GM12878 (cell line): ENCODE measurements at regions not wholly inside any gene's neighbourhood (a gene's known extent, or its start where the extent isn't known, plus 50 kb on each side); places are given as distances from the start of the nearest gene placed in this dataset.

ENCODE experiments used
- ATAC-seq: fragments of 200-7000 bp; cut with Tn5 transposase; 3 replicates; pipeline ENCODE4 v1.9.1; 2020; ENCODE audit warnings: mild to moderate bottlenecking, moderate library complexity
- BruUV-seq: library from RNA; stranded (reverse); fragments of 400-500 nt; replicated peaks from 2 replicates; lab custom pipeline; 2021; lab: Mats Ljungman, UMichigan
- CTCF ChIA-PET: fragments of 300-600 bp; sonication (Branson Sonifier 250); formaldehyde crosslinking; extraction: SDS; loops from one replicate; lab custom pipeline; 2021; ENCODE audit warnings: inconsistent platforms; lab: Yijun Ruan, JAX
- POLR2A ChIA-PET: fragments of 350-600 bp; formaldehyde crosslinking; extraction: SDS; loops from one replicate; lab custom pipeline; 2021; ENCODE audit warnings: inconsistent platforms; lab: Charles Lee
- RAD21 ChIA-PET: fragments of 300-600 bp; sonication (Branson Sonifier 250); formaldehyde crosslinking; loops from one replicate; lab custom pipeline; 2023; ENCODE audit warnings: antibody characterized with exemption; ENCODE audit not compliant: unreplicated experiment; lab: Charles Lee
- SMC1A ChIA-PET: fragments of 300-600 bp; sonication (Branson Sonifier 250); formaldehyde crosslinking; loops from one replicate; lab custom pipeline; 2023; ENCODE audit not compliant: unreplicated experiment, uncharacterized antibody; lab: Charles Lee
- DNase-seq: peaks from one replicate; pipeline ENCODE4 v3.0.0-alpha.2; 2011; ENCODE audit warnings: low read depth, low spot score
- FAIRE-seq: peaks from 3 replicates; lab custom pipeline; 2011; peaks lifted over from hg19 to GRCh38; lab: Jason Lieb, UNC
- H2AFZ ChIP-seq: 2 replicates; pipeline ENCODE4 v1.6.0; 2011; ENCODE audit warnings: low read depth, low read length, control low read depth; ENCODE audit not compliant: control insufficient read depth
- H3K27ac ChIP-seq: 2 replicates; pipeline ENCODE4 v1.5.1; 2011; ENCODE audit warnings: control low read depth; ENCODE audit not compliant: control insufficient read depth, insufficient read depth
- H3K27me3 ChIP-seq, 2 experiments: replicated peaks in 1 of 2; 2 replicates each; pipeline versions ENCODE4 v1.6.0 to v1.6.1; 2011; ENCODE audit warnings: low read length in 1 of 2; ENCODE audit not compliant: control insufficient read depth in 2 of 2, insufficient read depth in 2 of 2
- H3K36me3 ChIP-seq, 2 experiments: 2 replicates each; pipeline ENCODE4 v1.5.1; 2011; ENCODE audit warnings: low read length in 1 of 2; ENCODE audit not compliant: control insufficient read depth in 2 of 2, insufficient read depth in 2 of 2
- H3K4me1 ChIP-seq: 2 replicates; pipeline ENCODE4 v1.6.1; 2011; ENCODE audit warnings: mild to moderate bottlenecking, low read length, moderate library complexity, mixed read lengths; ENCODE audit not compliant: control insufficient read depth, insufficient read depth
- H3K4me2 ChIP-seq: 2 replicates; pipeline ENCODE4 v1.6.0; 2011; ENCODE audit warnings: control low read depth; ENCODE audit not compliant: control insufficient read depth, insufficient read depth
- H3K4me3 ChIP-seq: fragments of 200-600 bp; sonication (generic); 2 replicates; pipeline ENCODE4 v1.5.1; 2016
- H3K79me2 ChIP-seq: 2 replicates; pipeline ENCODE4 v1.6.0; 2011; ENCODE audit warnings: low read length; ENCODE audit not compliant: control insufficient read depth, insufficient read depth
- H3K9ac ChIP-seq: 2 replicates; pipeline ENCODE4 v1.8.0; 2011; ENCODE audit warnings: low read length, control low read depth, mixed read lengths; ENCODE audit not compliant: control insufficient read depth, insufficient read depth
- H3K9me3 ChIP-seq: replicated peaks from 3 replicates; pipeline ENCODE4 v1.5.1; 2011; ENCODE audit warnings: mild to moderate bottlenecking, low read length; ENCODE audit not compliant: control insufficient read depth, insufficient read depth
- H4K20me1 ChIP-seq: 2 replicates; pipeline ENCODE4 v1.6.0; 2011; ENCODE audit not compliant: control insufficient read depth, insufficient read depth
- CBX3 ChIP-seq: fragments of 200-600 bp; sonication (generic); IDR thresholded peaks from 2 replicates; pipeline ENCODE4 v1.6.1; 2016; ENCODE audit warnings: low read depth, borderline replicate concordance
- CBX5 ChIP-seq: sonication (generic); IDR thresholded peaks from 2 replicates; pipeline ENCODE4 v1.6.1; 2016; ENCODE audit warnings: low read depth, moderate library complexity, mild to moderate bottlenecking, inconsistent platforms
- CHD2 ChIP-seq: IDR thresholded peaks from 2 replicates; pipeline ENCODE4 v1.6.1; 2011; ENCODE audit warnings: low read depth, low read length, improper control_type of control experiment, borderline replicate concordance
- MEF2A ChIP-seq: IDR thresholded peaks from 2 replicates; pipeline ENCODE4 v1.6.1; 2011; ENCODE audit warnings: low read depth, mild to moderate bottlenecking, low read length, moderate library complexity; ENCODE audit not compliant: insufficient read depth
- NFYA ChIP-seq: IDR thresholded peaks from 2 replicates; pipeline ENCODE4 v1.6.1; 2011; ENCODE audit warnings: low read depth, mild to moderate bottlenecking, low read length, improper control_type of control experiment, borderline replicate concordance
- SUPT20H ChIP-seq: IDR thresholded peaks from 2 replicates; pipeline ENCODE4 v1.6.1; 2011; ENCODE audit warnings: low read depth, mild to moderate bottlenecking, low read length, moderate library complexity, borderline replicate concordance; ENCODE audit not compliant: control insufficient read depth
- WGBS: methylation state at CpG from one replicate; pipeline ENCODE4 v1.1.6; 2016; ENCODE audit warnings: low lambda C conversion rate; ENCODE audit not compliant: insufficient replicate concordance, insufficient coverage; ENCODE audit errors: missing lambda C conversion rate; 5-methylcytosine and 5-hydroxymethylcytosine counted together
- in situ Hi-C: fragments of 300-500 bp; cut with MboI; formaldehyde crosslinking; loops from 9 replicates; pipeline ENCODE4 v1.14.3; 2018; ENCODE audit warnings: mixed read lengths
- intact Hi-C: fragments of 100-400 bp; cut with micrococcal nuclease; formaldehyde crosslinking; loops from one replicate; pipeline ENCODE4 v1.14.2; 2022; ENCODE audit not compliant: unreplicated experiment
- TF ChIP-seq, protein P1 (sequence below): IDR thresholded peaks from 2 replicates; pipeline ENCODE4 v1.6.1; 2011; ENCODE audit warnings: low read depth, mild to moderate bottlenecking, low read length, moderate library complexity, borderline replicate concordance; ENCODE audit errors: extremely low read depth
- TF ChIP-seq, protein P2 (sequence below): fragments of 450-650 bp; IDR thresholded peaks from 2 replicates; pipeline ENCODE4 v1.6.1; 2017; ENCODE audit warnings: mild to moderate bottlenecking, low read depth, inconsistent platforms; ENCODE audit not compliant: poor library complexity, severe bottlenecking
- TF ChIP-seq, protein P3 (sequence below): fragments of 450-650 bp; IDR thresholded peaks from 2 replicates; pipeline ENCODE4 v1.6.1; 2017; ENCODE audit warnings: antibody characterized with exemption, mild to moderate bottlenecking, moderate library complexity
- TF ChIP-seq, protein P4 (sequence below): IDR thresholded peaks from 2 replicates; pipeline ENCODE4 v1.6.1; 2012; ENCODE audit warnings: low read length, inconsistent platforms
- TF ChIP-seq, protein P5 (sequence below): IDR thresholded peaks from 2 replicates; pipeline ENCODE4 v1.6.1; 2012; ENCODE audit warnings: mild to moderate bottlenecking, low read depth, low read length

DNA sequence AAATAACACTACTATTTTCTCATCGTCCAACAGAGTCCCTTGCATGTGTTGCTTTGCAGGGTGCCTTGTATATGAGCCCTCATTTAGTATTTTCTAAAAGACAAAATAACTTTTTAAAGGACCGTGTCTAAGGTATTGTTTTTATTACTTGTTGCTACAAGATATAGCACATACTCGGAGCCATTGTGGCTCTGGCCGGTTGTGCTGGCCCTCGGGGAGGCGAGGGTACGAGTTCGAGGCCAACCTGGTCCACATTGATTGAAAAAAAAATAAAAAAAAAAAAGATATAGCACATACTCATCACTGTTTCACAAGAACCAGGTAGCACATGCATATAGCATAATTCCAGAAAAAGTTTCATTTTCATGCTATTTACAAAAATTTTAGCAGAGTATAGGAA lies 869.2 kb downstream of the MRPL39 start:
- H3K9me3 ChIP-seq, result no peaks in the 10 kb centered on the region
- no peak overlapping the region for H3K4me3 ChIP-seq
- CTCF ChIA-PET, result no interaction called here
- 29% methylated on average over 8 of the region's 8 CpGs for WGBS
- no peak overlapping the region for H3K27ac ChIP-seq
- intact Hi-C loops, result no loop called here
- H3K4me2 ChIP-seq, result no peak overlapping the region
- no peak for ATAC-seq
- H3K27me3 ChIP-seq, result no peaks in the 10 kb centered on the region
- SMC1A ChIA-PET, result no interaction called here
- H4K20me1 ChIP-seq, result no peaks in the 10 kb centered on the region
- BruUV-seq, result no TSS peak
- H3K79me2 ChIP-seq, result no peaks in the 10 kb centered on the region
- no peaks in the 10 kb centered on the region for H3K4me1 ChIP-seq
- H3K36me3 ChIP-seq, result no peaks in the 10 kb centered on the region
- in situ Hi-C loops, result no loop called here
- FAIRE-seq, result no peak
- H3K9ac ChIP-seq, result no peak overlapping the region
- POLR2A ChIA-PET, result no interaction called here
- H2AFZ ChIP-seq, result no peak overlapping the region
- no peak for DNase-seq
- RAD21 ChIA-PET, result no interaction called here
- TF ChIP-seq NFYA (no peak), CHD2 (no peak), SUPT20H (no peak), MEF2A (no peak), CBX3 (no peak), CBX5 (no peak)
- TF ChIP-seq, protein P1, sequence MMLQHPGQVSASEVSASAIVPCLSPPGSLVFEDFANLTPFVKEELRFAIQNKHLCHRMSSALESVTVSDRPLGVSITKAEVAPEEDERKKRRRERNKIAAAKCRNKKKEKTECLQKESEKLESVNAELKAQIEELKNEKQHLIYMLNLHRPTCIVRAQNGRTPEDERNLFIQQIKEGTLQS, result no peak
- TF ChIP-seq, protein P2, sequence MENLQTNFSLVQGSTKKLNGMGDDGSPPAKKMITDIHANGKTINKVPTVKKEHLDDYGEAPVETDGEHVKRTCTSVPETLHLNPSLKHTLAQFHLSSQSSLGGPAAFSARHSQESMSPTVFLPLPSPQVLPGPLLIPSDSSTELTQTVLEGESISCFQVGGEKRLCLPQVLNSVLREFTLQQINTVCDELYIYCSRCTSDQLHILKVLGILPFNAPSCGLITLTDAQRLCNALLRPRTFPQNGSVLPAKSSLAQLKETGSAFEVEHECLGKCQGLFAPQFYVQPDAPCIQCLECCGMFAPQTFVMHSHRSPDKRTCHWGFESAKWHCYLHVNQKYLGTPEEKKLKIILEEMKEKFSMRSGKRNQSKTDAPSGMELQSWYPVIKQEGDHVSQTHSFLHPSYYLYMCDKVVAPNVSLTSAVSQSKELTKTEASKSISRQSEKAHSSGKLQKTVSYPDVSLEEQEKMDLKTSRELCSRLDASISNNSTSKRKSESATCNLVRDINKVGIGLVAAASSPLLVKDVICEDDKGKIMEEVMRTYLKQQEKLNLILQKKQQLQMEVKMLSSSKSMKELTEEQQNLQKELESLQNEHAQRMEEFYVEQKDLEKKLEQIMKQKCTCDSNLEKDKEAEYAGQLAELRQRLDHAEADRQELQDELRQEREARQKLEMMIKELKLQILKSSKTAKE, result no peak
- TF ChIP-seq, protein P3, sequence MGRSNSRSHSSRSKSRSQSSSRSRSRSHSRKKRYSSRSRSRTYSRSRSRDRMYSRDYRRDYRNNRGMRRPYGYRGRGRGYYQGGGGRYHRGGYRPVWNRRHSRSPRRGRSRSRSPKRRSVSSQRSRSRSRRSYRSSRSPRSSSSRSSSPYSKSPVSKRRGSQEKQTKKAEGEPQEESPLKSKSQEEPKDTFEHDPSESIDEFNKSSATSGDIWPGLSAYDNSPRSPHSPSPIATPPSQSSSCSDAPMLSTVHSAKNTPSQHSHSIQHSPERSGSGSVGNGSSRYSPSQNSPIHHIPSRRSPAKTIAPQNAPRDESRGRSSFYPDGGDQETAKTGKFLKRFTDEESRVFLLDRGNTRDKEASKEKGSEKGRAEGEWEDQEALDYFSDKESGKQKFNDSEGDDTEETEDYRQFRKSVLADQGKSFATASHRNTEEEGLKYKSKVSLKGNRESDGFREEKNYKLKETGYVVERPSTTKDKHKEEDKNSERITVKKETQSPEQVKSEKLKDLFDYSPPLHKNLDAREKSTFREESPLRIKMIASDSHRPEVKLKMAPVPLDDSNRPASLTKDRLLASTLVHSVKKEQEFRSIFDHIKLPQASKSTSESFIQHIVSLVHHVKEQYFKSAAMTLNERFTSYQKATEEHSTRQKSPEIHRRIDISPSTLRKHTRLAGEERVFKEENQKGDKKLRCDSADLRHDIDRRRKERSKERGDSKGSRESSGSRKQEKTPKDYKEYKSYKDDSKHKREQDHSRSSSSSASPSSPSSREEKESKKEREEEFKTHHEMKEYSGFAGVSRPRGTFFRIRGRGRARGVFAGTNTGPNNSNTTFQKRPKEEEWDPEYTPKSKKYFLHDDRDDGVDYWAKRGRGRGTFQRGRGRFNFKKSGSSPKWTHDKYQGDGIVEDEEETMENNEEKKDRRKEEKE, result no peak
- TF ChIP-seq, protein P4, sequence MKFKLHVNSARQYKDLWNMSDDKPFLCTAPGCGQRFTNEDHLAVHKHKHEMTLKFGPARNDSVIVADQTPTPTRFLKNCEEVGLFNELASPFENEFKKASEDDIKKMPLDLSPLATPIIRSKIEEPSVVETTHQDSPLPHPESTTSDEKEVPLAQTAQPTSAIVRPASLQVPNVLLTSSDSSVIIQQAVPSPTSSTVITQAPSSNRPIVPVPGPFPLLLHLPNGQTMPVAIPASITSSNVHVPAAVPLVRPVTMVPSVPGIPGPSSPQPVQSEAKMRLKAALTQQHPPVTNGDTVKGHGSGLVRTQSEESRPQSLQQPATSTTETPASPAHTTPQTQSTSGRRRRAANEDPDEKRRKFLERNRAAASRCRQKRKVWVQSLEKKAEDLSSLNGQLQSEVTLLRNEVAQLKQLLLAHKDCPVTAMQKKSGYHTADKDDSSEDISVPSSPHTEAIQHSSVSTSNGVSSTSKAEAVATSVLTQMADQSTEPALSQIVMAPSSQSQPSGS, result no peak
- TF ChIP-seq, protein P5, sequence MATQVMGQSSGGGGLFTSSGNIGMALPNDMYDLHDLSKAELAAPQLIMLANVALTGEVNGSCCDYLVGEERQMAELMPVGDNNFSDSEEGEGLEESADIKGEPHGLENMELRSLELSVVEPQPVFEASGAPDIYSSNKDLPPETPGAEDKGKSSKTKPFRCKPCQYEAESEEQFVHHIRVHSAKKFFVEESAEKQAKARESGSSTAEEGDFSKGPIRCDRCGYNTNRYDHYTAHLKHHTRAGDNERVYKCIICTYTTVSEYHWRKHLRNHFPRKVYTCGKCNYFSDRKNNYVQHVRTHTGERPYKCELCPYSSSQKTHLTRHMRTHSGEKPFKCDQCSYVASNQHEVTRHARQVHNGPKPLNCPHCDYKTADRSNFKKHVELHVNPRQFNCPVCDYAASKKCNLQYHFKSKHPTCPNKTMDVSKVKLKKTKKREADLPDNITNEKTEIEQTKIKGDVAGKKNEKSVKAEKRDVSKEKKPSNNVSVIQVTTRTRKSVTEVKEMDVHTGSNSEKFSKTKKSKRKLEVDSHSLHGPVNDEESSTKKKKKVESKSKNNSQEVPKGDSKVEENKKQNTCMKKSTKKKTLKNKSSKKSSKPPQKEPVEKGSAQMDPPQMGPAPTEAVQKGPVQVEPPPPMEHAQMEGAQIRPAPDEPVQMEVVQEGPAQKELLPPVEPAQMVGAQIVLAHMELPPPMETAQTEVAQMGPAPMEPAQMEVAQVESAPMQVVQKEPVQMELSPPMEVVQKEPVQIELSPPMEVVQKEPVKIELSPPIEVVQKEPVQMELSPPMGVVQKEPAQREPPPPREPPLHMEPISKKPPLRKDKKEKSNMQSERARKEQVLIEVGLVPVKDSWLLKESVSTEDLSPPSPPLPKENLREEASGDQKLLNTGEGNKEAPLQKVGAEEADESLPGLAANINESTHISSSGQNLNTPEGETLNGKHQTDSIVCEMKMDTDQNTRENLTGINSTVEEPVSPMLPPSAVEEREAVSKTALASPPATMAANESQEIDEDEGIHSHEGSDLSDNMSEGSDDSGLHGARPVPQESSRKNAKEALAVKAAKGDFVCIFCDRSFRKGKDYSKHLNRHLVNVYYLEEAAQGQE, result no peak
